ENCODE measurements at regions not wholly inside any gene's neighbourhood (a gene's known extent, or its start where the extent isn't known, plus 50 kb on each side); places are given as distances from the start of the nearest gene placed in this dataset.

- TF ChIP-seq, protein P1, sequence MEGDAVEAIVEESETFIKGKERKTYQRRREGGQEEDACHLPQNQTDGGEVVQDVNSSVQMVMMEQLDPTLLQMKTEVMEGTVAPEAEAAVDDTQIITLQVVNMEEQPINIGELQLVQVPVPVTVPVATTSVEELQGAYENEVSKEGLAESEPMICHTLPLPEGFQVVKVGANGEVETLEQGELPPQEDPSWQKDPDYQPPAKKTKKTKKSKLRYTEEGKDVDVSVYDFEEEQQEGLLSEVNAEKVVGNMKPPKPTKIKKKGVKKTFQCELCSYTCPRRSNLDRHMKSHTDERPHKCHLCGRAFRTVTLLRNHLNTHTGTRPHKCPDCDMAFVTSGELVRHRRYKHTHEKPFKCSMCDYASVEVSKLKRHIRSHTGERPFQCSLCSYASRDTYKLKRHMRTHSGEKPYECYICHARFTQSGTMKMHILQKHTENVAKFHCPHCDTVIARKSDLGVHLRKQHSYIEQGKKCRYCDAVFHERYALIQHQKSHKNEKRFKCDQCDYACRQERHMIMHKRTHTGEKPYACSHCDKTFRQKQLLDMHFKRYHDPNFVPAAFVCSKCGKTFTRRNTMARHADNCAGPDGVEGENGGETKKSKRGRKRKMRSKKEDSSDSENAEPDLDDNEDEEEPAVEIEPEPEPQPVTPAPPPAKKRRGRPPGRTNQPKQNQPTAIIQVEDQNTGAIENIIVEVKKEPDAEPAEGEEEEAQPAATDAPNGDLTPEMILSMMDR (IDR thresholded peaks at IDR 0.05; ENCODE audit: low read depth, low read length), result no peak
- TF ChIP-seq MYC (IDR thresholded peaks at IDR 0.05; ENCODE audit: low read depth, low read length), result no peak
Measured at GRCh38 chr3:118408431-118408830, 626.2 kb downstream of the IGSF11 start.
